ENCODE measurements at regions not wholly inside any gene's neighbourhood (a gene's known extent, or its start where the extent isn't known, plus 50 kb on each side); places are given as distances from the start of the nearest gene placed in this dataset.
"Not testable (repeated sequence)": the region's sequence is repeated elsewhere in the genome, so short reads cannot be mapped to it uniquely, and the experiment has no call there.

DNA sequence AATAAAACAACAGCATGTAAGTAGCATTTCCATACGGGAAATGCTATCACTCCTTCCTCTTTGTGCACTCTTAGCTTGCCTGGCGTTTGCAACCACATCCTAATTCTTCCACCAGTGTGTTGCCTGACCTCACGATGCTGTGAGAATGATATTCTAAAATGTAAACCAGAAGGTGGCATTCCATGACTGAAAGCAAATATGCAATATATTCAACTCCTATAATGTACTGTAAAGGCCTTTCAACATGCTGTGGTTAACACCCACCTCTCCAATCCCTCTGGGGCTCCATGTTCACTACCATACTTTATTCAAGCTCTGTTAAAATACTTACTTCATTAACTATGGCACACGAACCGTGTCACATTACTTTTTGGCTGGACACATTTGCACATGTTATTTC lies 420.6 kb upstream of the DEPDC1 start:
- TF ChIP-seq, protein P1, sequence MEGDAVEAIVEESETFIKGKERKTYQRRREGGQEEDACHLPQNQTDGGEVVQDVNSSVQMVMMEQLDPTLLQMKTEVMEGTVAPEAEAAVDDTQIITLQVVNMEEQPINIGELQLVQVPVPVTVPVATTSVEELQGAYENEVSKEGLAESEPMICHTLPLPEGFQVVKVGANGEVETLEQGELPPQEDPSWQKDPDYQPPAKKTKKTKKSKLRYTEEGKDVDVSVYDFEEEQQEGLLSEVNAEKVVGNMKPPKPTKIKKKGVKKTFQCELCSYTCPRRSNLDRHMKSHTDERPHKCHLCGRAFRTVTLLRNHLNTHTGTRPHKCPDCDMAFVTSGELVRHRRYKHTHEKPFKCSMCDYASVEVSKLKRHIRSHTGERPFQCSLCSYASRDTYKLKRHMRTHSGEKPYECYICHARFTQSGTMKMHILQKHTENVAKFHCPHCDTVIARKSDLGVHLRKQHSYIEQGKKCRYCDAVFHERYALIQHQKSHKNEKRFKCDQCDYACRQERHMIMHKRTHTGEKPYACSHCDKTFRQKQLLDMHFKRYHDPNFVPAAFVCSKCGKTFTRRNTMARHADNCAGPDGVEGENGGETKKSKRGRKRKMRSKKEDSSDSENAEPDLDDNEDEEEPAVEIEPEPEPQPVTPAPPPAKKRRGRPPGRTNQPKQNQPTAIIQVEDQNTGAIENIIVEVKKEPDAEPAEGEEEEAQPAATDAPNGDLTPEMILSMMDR (IDR thresholded peaks at IDR 0.05; ENCODE audit: low read depth, low read length), result no peak
- H3K4me3 ChIP-seq (ENCODE audit: low read depth, low read length), result no peak overlapping the region

DNA sequence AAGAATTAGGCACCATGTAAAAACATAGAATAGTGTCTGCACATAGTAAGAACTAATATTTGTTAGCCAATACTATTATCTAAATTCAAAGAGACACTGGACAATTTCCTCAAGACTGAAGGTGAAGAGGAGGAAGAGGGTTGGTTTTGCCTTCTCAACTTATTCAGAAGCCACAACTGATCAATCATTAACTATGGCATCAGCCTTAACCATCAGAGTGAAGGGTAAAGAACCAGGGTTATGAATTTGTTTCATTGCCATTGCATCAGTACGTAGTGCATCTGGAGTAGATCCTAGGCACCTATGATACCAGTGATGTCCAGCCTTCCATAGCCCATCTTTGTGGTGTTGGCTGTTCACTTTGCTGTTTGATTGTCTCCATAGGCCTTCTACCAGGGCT lies 421.7 kb upstream of the DEPDC1 start:
- TF ChIP-seq, protein P1 (IDR thresholded peaks at IDR 0.05; ENCODE audit: low read depth, low read length), result no peak
- H3K4me3 ChIP-seq (ENCODE audit: low read depth, low read length), result no peak overlapping the region

DNA sequence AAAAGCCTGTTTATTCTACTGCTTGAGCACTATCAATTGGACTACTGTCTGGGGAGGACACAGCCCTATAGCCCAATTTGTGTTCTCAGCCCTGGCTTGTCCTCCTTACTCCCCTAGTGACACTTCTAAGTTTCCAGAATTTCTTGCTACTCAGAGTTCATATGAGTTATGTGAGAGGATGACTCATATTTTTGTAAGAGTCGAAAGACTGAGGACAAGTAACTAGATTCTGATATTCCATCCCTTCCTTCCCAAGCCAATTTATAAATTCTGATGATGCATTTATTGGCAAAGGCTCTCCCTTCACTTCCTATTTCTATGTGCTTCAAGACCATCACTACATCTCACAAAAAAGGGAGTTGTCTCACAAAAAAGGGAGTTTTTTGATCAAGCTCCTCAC lies 422.2 kb upstream of the DEPDC1 start:
- H3K4me3 ChIP-seq (ENCODE audit: low read depth, low read length), result no peak overlapping the region
- TF ChIP-seq, protein P1 (IDR thresholded peaks at IDR 0.05; ENCODE audit: low read depth, low read length), result no peak

DNA sequence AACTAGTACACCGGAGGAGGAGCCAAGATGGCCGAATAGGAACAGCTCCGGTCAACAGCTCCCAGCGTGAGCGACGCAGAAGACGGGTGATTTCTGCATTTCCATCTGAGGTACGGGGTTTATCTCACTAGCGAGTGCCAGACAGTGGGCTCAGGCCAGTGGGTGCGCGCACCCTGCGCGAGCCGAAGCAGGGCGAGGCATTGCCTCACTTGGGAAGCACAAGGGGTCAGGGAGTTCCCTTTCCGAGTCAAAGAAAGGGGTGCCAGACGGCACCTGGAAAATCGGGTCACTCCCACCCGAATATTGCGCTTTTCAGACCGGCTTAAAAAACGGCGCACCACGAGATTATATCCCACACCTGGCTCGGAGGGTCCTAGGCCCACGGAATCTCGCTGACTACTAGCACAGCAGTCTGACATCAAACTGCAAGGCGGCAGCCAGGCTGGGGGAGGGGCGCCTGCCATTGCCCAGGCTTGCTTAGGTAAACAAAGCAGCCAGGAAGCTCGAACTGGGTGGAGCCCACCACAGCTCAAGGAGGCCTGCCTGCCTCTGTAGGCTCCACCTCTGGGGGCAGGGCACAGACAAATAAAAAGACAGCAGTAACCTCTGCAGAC lies 426.7 kb upstream of the DEPDC1 start:
- not testable (repeated sequence) for H3K4me3 ChIP-seq (ENCODE audit: low read depth, low read length)

DNA sequence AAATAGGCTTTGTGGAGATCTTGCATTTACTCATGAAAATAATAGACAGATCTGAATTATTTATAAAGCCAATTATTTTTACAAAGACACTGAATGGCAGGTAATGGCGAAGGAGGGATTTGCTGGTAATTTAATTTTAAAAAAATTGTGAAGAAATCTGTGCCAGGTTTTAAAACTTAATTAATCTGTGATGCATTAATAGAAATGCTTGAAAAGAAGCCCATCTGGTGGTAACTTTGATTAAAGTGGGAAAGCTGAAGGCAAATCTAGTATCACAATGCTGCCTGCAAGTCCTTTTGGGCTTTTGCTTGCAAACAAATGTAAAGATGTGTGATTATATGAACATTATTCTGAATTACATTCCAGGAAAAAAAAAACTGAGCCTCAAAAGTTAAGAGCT lies 433.2 kb upstream of the DEPDC1 start:
- TF ChIP-seq, protein P1 (IDR thresholded peaks at IDR 0.05; ENCODE audit: low read depth, low read length), result no peak
- no peak overlapping the region for H3K4me3 ChIP-seq (ENCODE audit: low read depth, low read length)

DNA sequence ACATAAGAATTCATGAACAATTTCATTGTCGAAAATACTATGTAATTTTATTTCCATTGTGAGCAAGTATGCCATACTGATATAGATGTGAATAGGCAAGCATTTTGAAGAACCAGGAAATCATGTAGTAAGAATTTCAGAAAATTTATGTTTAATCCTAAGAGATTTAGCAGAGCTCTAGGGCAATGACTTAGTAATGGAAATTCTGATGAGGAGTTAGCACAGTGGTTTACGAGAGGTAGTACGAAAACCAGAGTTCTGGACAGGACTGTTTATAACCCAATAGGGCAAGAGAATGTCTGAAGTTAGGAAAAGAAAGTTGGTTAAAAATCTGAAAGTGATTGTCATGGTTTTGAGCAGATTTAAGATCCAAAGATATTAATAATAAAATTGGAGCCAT lies 439.6 kb upstream of the DEPDC1 start:
- no peak overlapping the region for H3K4me3 ChIP-seq (ENCODE audit: low read depth, low read length)
- TF ChIP-seq, protein P1 (IDR thresholded peaks at IDR 0.05; ENCODE audit: low read depth, low read length), result no peak

DNA sequence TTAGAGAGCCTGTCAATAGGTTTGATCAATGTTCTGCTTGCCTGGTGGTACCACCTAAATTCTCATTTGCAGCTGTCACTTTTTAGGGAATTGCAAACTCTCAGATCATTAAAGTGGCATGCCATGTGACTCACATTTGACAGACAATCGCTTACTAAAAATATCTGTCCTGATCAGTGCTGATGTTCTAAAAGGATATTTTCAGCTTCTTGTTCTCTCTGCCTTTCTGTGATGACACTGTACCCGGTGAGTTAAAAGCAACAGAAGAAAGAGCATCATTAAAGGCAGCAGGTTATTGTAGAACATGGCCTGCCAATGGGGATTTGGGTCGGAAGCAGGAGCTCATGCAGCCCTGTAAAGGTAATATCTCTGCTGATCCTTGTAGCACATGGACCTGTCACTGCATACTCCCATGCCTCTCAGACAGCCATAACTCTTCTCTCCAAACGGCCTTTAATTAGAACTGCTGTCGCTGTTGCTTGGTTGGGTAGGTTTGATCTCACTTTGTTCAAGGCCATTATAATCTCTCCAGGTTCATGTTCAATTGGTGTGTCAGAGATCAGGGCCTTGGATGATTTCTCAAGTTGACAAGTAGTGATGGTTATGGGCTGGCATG lies 441.3 kb upstream of the DEPDC1 start:
- no peak overlapping the region for H3K4me3 ChIP-seq (ENCODE audit: low read depth, low read length)
- TF ChIP-seq, protein P1 (IDR thresholded peaks at IDR 0.05; ENCODE audit: low read depth, low read length), result no peak

DNA sequence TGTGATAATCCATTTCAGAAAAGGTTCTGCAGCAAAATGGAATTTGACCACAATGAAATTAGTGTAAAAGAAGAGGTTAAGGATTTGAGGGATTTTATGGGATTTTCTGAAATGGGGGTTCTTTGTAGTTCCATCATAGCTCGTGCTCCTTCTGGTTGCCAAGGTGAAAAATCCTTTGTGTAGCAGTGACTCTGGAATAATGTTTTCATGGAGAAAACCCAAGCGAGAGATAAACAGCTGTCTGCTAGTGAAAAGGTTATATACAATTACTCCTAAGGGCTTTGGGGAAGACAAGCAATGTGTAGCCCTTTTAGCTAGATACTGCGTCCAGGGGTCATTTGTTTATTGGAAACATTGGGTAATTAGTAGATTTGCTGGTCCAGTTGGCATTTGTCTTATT lies 453.2 kb upstream of the DEPDC1 start:
- no peak overlapping the region for H3K4me3 ChIP-seq (ENCODE audit: low read depth, low read length)
- TF ChIP-seq, protein P1 (IDR thresholded peaks at IDR 0.05; ENCODE audit: low read depth, low read length), result no peak

Data from WI38 (cell line).